ENCODE measurements at regions not wholly inside any gene's neighbourhood (a gene's known extent, or its start where the extent isn't known, plus 50 kb on each side); places are given as distances from the start of the nearest gene placed in this dataset.
A peak's percentile ranks its signal among the peaks of the same experiment; 100 is the strongest.

GRCh38 chr5:6221141-6221626 lies 157.2 kb downstream of the MED10 start:
- TF ChIP-seq BCL11A (IDR thresholded peaks at IDR 0.05; ENCODE audit: low read depth in 2 of 2, low read length in 2 of 2): no peak
- TF ChIP-seq RAD21 (IDR thresholded peaks at IDR 0.05 in 1 of 2, conservative IDR thresholded peaks at IDR 0.05 in 1 of 2; ENCODE audit: low read depth in 2 of 2, low read length in 2 of 2): no peak
- TF ChIP-seq, protein P1, sequence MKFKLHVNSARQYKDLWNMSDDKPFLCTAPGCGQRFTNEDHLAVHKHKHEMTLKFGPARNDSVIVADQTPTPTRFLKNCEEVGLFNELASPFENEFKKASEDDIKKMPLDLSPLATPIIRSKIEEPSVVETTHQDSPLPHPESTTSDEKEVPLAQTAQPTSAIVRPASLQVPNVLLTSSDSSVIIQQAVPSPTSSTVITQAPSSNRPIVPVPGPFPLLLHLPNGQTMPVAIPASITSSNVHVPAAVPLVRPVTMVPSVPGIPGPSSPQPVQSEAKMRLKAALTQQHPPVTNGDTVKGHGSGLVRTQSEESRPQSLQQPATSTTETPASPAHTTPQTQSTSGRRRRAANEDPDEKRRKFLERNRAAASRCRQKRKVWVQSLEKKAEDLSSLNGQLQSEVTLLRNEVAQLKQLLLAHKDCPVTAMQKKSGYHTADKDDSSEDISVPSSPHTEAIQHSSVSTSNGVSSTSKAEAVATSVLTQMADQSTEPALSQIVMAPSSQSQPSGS (IDR thresholded peaks at IDR 0.05; ENCODE audit: low read length): no peak
- TF ChIP-seq KDM4A (IDR thresholded peaks at IDR 0.05; ENCODE audit: low read depth, low read length, severe bottlenecking): no peak
- no peak overlapping the region for H2BK15ac ChIP-seq (ENCODE audit: low read length)
- no peak overlapping the region for H3K4ac ChIP-seq (replicated peaks; ENCODE audit: insufficient read length, low read depth, low read length)
- no peak overlapping the region for H4K91ac ChIP-seq (replicated peaks; ENCODE audit: insufficient read length, low read length)
- H4K8ac ChIP-seq (ENCODE audit: extremely low read depth, insufficient read depth, low read length): peak overlapping the region; percentile 40; the same call in 1 of the 2 replicates
- no peak overlapping the region for H3K18ac ChIP-seq (ENCODE audit: extremely low read depth, low read length)
- H4K20me1 ChIP-seq (replicated peaks in 1 of 2; ENCODE audit: control insufficient read depth in 1 of 2, insufficient read depth in 2 of 2, low read length in 2 of 2): no peaks in the 10 kb centered on the region
- ChIA-PET CTCF (ENCODE audit: partially characterized antibody) (interaction anchor here (0.6 kb wide), 1 partner anchor 106 kb away, joined by 3 read pairs; no protein-coding TSS in a partner anchor), POLR2A (ENCODE audit: partially characterized antibody) (no interaction called here)
- H2AFZ ChIP-seq (ENCODE audit: low read length): no peak overlapping the region
- H2BK12ac ChIP-seq (ENCODE audit: low read depth, low read length): no peak overlapping the region
- no peak overlapping the region for H2BK5ac ChIP-seq (ENCODE audit: low read depth, low read length)
- no peak overlapping the region for H3K27ac ChIP-seq (ENCODE audit: low read depth, low read length)
- DNase-seq (ENCODE audit: low read depth in 1 of 2, low spot score in 2 of 2) (no peak), FAIRE-seq (no peak)
- no peak overlapping the region for H3K23ac ChIP-seq (ENCODE audit: insufficient read length)
- no peaks in the 10 kb centered on the region for H3K27me3 ChIP-seq (replicated peaks in 1 of 4; ENCODE audit: control insufficient read depth in 3 of 4, extremely low read depth in 1 of 4, insufficient read depth in 3 of 4, low read length in 3 of 4)
- no peaks in the 10 kb centered on the region for H3K79me2 ChIP-seq (ENCODE audit: control insufficient read depth in 1 of 2, insufficient read depth in 2 of 2, low read length in 2 of 2)
- H3K4me3 ChIP-seq (ENCODE audit: extremely low read depth in 1 of 4, insufficient read depth in 2 of 4, low read depth in 3 of 4, low read length in 4 of 4): no peak overlapping the region
- no peak overlapping the region for H2AK5ac ChIP-seq (ENCODE audit: low read depth, low read length)
- 0 out of 4 replicates have a peak, but pooled peaks cover 2 to 3% of the 10 kb centered on the region in 2 experiments for H3K9me3 ChIP-seq (ENCODE audit: insufficient read depth in 2 of 2, low read depth in 1 of 2, low read length in 1 of 2)
- peaks cover 0 to 2% (median 0%) of the 10 kb centered on the region in 4 experiments; a peak in 1 of 7 replicates for H3K4me1 ChIP-seq (replicated peaks in 1 of 4; ENCODE audit: control insufficient read depth in 3 of 4, insufficient read depth in 4 of 4, low read length in 3 of 4)
- no peak overlapping the region for H3K4me2 ChIP-seq (ENCODE audit: insufficient read depth in 1 of 2, low read depth in 2 of 2, low read length in 2 of 2)
- H3K14ac ChIP-seq (ENCODE audit: insufficient read length): no peak overlapping the region
- H3K36me3 ChIP-seq (ENCODE audit: control insufficient read depth in 2 of 4, insufficient read depth in 4 of 4, low read length in 3 of 4): no peaks in the 10 kb centered on the region
- WGBS, 2 experiments (ENCODE audit: extremely low coverage in 1 of 2, insufficient coverage in 1 of 2, insufficient read length in 1 of 2, insufficient replicate concordance in 2 of 2, low coverage in 1 of 2, low lambda C conversion rate in 2 of 2, missing lambda C conversion rate in 1 of 2): 93% methylated on average over 6 of the region's 6 CpGs; no CpG with 5 or more reads in 1 of the 2 experiments
- no peak overlapping the region for H2BK120ac ChIP-seq (replicated peaks; ENCODE audit: low read depth, low read length)
- no peak overlapping the region for H3K56ac ChIP-seq (replicated peaks; ENCODE audit: insufficient read length, low read depth, low read length)
- no peak overlapping the region for H3K9ac ChIP-seq (replicated peaks in 1 of 4; ENCODE audit: extremely low read depth in 1 of 4, low read depth in 3 of 4, low read length in 3 of 4)
- H2BK20ac ChIP-seq (ENCODE audit: low read length): no peak overlapping the region
- H3K79me1 ChIP-seq (ENCODE audit: low read depth, low read length): no peaks in the 10 kb centered on the region
- H4K5ac ChIP-seq (ENCODE audit: insufficient read length, low read depth, low read length): no peak overlapping the region
- H3K23me2 ChIP-seq (ENCODE audit: low read depth, low read length): no peaks in the 10 kb centered on the region

Data from H1 (cell line).